ENCODE measurements at regions not wholly inside any gene's neighbourhood (a gene's known extent, or its start where the extent isn't known, plus 50 kb on each side); places are given as distances from the start of the nearest gene placed in this dataset.

- no peak overlapping the region for H3K4me2 ChIP-seq
- no peaks in the 10 kb centered on the region for H3K27me3 ChIP-seq
- peaks cover 6% of the 10 kb centered on the region for H3K4me1 ChIP-seq (ENCODE audit: insufficient read depth)
- no peaks in the 10 kb centered on the region for H3K79me2 ChIP-seq
- H3K9me2 ChIP-seq (replicated peaks; ENCODE audit: insufficient read depth), result no peaks in the 10 kb centered on the region
- H4K20me1 ChIP-seq (ENCODE audit: insufficient read depth, poor library complexity, severe bottlenecking), result no peaks in the 10 kb centered on the region
- peak overlapping the region; percentile 45 for H3K27ac ChIP-seq
- H3K36me3 ChIP-seq (replicated peaks; ENCODE audit: insufficient read depth, low read depth), result no peaks in the 10 kb centered on the region
- 65% methylated on average over 7 of the region's 7 CpGs for WGBS (ENCODE audit: low lambda C conversion rate, missing lambda C conversion rate)
- TF ChIP-seq, protein P1, sequence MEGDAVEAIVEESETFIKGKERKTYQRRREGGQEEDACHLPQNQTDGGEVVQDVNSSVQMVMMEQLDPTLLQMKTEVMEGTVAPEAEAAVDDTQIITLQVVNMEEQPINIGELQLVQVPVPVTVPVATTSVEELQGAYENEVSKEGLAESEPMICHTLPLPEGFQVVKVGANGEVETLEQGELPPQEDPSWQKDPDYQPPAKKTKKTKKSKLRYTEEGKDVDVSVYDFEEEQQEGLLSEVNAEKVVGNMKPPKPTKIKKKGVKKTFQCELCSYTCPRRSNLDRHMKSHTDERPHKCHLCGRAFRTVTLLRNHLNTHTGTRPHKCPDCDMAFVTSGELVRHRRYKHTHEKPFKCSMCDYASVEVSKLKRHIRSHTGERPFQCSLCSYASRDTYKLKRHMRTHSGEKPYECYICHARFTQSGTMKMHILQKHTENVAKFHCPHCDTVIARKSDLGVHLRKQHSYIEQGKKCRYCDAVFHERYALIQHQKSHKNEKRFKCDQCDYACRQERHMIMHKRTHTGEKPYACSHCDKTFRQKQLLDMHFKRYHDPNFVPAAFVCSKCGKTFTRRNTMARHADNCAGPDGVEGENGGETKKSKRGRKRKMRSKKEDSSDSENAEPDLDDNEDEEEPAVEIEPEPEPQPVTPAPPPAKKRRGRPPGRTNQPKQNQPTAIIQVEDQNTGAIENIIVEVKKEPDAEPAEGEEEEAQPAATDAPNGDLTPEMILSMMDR (IDR thresholded peaks at IDR 0.05; ENCODE audit: poor library complexity), result no peak
- TF ChIP-seq EZH2phosphoT487 (IDR thresholded peaks at IDR 0.05; ENCODE audit: low read depth, severe bottlenecking, unreplicated experiment), result no peak
- no peak for TF ChIP-seq EZH2 (IDR thresholded peaks at IDR 0.05; ENCODE audit: borderline replicate concordance)
- H3K4me3 ChIP-seq, result no peak overlapping the region
- no peaks in the 10 kb centered on the region for H3K9me3 ChIP-seq (ENCODE audit: low read depth)
- no peak for DNase-seq (ENCODE audit: low spot score)
- no peak overlapping the region for H2AFZ ChIP-seq
These were observed 173.3 kb upstream of the PIEZO2 start for GRCh38 chr18:11322716-11323115.

- Histone ChIP-seq H3K27me3 (no peaks in the 10 kb centered on the region), H2AFZ (no peak overlapping the region), H3K4me1 (ENCODE audit: insufficient read depth) (peaks cover 6% of the 10 kb centered on the region), H3K9me2 (replicated peaks; ENCODE audit: insufficient read depth) (no peaks in the 10 kb centered on the region), H4K20me1 (ENCODE audit: insufficient read depth, poor library complexity, severe bottlenecking) (no peaks in the 10 kb centered on the region), H3K27ac (no peak overlapping the region), H3K79me2 (no peaks in the 10 kb centered on the region), H3K4me2 (no peak overlapping the region), H3K4me3 (no peak overlapping the region), H3K36me3 (replicated peaks; ENCODE audit: insufficient read depth, low read depth) (no peaks in the 10 kb centered on the region), H3K9me3 (ENCODE audit: low read depth) (no peaks in the 10 kb centered on the region)
- 75% methylated on average over 4 of the region's 4 CpGs for WGBS (ENCODE audit: low lambda C conversion rate, missing lambda C conversion rate)
- TF ChIP-seq EZH2 (IDR thresholded peaks at IDR 0.05; ENCODE audit: borderline replicate concordance) (no peak), EZH2phosphoT487 (IDR thresholded peaks at IDR 0.05; ENCODE audit: low read depth, severe bottlenecking, unreplicated experiment) (no peak)
- TF ChIP-seq, protein P1 (IDR thresholded peaks at IDR 0.05; ENCODE audit: poor library complexity), result no peak
- DNase-seq (ENCODE audit: low spot score), result no peak
These were observed 172.6 kb upstream of the PIEZO2 start for GRCh38 chr18:11322006-11322405.

DNA sequence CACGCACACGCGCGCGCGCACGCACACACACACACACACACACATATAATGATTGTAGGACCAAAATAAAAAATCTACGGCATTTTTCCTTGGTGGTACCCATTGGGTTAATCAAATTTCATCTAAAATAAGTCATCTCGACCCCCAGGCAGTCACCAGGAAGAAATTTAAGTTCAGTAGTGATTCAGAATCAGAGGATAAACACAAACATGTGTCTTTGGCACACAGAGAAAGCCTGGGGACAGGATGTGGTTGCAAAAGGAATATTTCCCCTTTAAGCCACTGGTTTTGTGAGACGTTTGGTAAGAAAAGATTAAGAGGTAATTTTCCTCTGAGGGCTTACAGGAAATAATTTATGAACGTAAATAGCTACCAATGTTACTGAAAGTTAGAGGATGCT is 171.6 kb upstream of the PIEZO2 start:
- no peaks in the 10 kb centered on the region for H3K9me2 ChIP-seq (replicated peaks; ENCODE audit: insufficient read depth)
- peaks cover 6% of the 10 kb centered on the region for H3K4me1 ChIP-seq (ENCODE audit: insufficient read depth)
- H3K27ac ChIP-seq, result no peak overlapping the region
- WGBS (ENCODE audit: low lambda C conversion rate, missing lambda C conversion rate), result 71% methylated on average over 11 of the region's 11 CpGs
- no peaks in the 10 kb centered on the region for H3K27me3 ChIP-seq
- no peak overlapping the region for H2AFZ ChIP-seq
- H3K4me2 ChIP-seq, result no peak overlapping the region
- no peaks in the 10 kb centered on the region for H4K20me1 ChIP-seq (ENCODE audit: insufficient read depth, poor library complexity, severe bottlenecking)
- no peak for DNase-seq (ENCODE audit: low spot score)
- no peaks in the 10 kb centered on the region for H3K9me3 ChIP-seq (ENCODE audit: low read depth)
- H3K4me3 ChIP-seq, result no peak overlapping the region
- no peak for TF ChIP-seq EZH2 (IDR thresholded peaks at IDR 0.05; ENCODE audit: borderline replicate concordance)
- TF ChIP-seq EZH2phosphoT487 (IDR thresholded peaks at IDR 0.05; ENCODE audit: low read depth, severe bottlenecking, unreplicated experiment), result no peak
- TF ChIP-seq, protein P1 (IDR thresholded peaks at IDR 0.05; ENCODE audit: poor library complexity), result no peak
- H3K79me2 ChIP-seq, result no peaks in the 10 kb centered on the region
- no peaks in the 10 kb centered on the region for H3K36me3 ChIP-seq (replicated peaks; ENCODE audit: insufficient read depth, low read depth)

DNA sequence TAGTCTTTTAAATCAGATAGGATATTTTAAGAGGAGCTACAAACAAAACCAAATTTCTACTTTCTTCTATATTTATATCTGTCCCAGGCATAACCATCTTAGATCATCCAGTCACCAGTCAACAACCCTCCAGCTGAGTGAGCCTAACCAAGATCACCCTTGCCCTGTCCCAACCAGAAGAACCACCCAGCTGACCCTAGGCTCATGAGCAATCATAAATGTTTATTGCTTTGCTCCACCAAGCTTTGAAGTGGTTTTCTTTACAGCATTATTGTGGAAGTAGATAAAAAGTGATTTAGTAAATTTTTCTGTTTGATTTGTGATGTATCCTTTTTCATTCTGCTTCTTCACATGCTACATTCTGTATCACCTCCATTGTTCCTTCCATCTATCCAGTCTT is 167.2 kb upstream of the PIEZO2 start:
- Histone ChIP-seq H2AFZ (no peak overlapping the region), H3K9me2 (replicated peaks; ENCODE audit: insufficient read depth) (no peaks in the 10 kb centered on the region), H3K36me3 (replicated peaks; ENCODE audit: insufficient read depth, low read depth) (no peaks in the 10 kb centered on the region), H3K27ac (no peak overlapping the region), H4K20me1 (ENCODE audit: insufficient read depth, poor library complexity, severe bottlenecking) (no peaks in the 10 kb centered on the region), H3K27me3 (no peaks in the 10 kb centered on the region), H3K4me1 (ENCODE audit: insufficient read depth) (no peaks in the 10 kb centered on the region), H3K9me3 (ENCODE audit: low read depth) (no peaks in the 10 kb centered on the region), H3K4me2 (no peak overlapping the region), H3K4me3 (no peak overlapping the region), H3K79me2 (no peaks in the 10 kb centered on the region)
- TF ChIP-seq EZH2 (IDR thresholded peaks at IDR 0.05; ENCODE audit: borderline replicate concordance) (no peak), EZH2phosphoT487 (IDR thresholded peaks at IDR 0.05; ENCODE audit: low read depth, severe bottlenecking, unreplicated experiment) (no peak)
- TF ChIP-seq, protein P1 (IDR thresholded peaks at IDR 0.05; ENCODE audit: poor library complexity), result no peak
- no peak for DNase-seq (ENCODE audit: low spot score)

Measured in hepatocyte (in vitro differentiated cells).